Endothelial cell of umbilical vein (primary cell): ENCODE measurements at regions not wholly inside any gene's neighbourhood (a gene's known extent, or its start where the extent isn't known, plus 50 kb on each side); places are given as distances from the start of the nearest gene placed in this dataset.

Experiments used
- EZH2 ChIP-seq: IDR thresholded peaks from 2 replicates; pipeline ENCODE4 v1.6.1; 2012; ENCODE audit warnings: borderline replicate concordance, low read depth, mild to moderate bottlenecking, moderate library complexity, low read length, inconsistent platforms; ENCODE audit not compliant: severe bottlenecking
- JUN ChIP-seq: IDR thresholded peaks from 2 replicates; pipeline ENCODE4 v1.6.1; 2011; ENCODE audit warnings: borderline replicate concordance, low read depth; ENCODE audit not compliant: insufficient read length, insufficient read depth
- POLR2A ChIP-seq: IDR thresholded peaks from 2 replicates; pipeline ENCODE4 v1.6.1; 2012; ENCODE audit warnings: low read depth, mild to moderate bottlenecking, control low read depth, low read length
- POLR2AphosphoS5 ChIP-seq: IDR thresholded peaks from 2 replicates; pipeline ENCODE4 v1.6.1; 2012; ENCODE audit warnings: low read depth, mild to moderate bottlenecking, control low read depth, low read length, moderate library complexity; ENCODE audit not compliant: insufficient read depth
- TF ChIP-seq, protein P1 (sequence below), 2 donors: IDR thresholded peaks; 1 replicate in 1 of 2; 2 replicates in 1 of 2; pipeline ENCODE4 v1.5.1; 2011; ENCODE audit warnings: low read length in 2 of 2, mild to moderate bottlenecking in 2 of 2, moderate library complexity in 2 of 2, control low read depth in 1 of 2, inconsistent platforms in 1 of 2, low read depth in 1 of 2; ENCODE audit not compliant: insufficient read depth in 1 of 2; ENCODE audit errors: extremely low read depth in 1 of 2
- TF ChIP-seq, protein P2 (sequence below): IDR thresholded peaks from 2 replicates; pipeline ENCODE4 v1.6.1; 2011; ENCODE audit not compliant: insufficient read depth, insufficient read length

DNA sequence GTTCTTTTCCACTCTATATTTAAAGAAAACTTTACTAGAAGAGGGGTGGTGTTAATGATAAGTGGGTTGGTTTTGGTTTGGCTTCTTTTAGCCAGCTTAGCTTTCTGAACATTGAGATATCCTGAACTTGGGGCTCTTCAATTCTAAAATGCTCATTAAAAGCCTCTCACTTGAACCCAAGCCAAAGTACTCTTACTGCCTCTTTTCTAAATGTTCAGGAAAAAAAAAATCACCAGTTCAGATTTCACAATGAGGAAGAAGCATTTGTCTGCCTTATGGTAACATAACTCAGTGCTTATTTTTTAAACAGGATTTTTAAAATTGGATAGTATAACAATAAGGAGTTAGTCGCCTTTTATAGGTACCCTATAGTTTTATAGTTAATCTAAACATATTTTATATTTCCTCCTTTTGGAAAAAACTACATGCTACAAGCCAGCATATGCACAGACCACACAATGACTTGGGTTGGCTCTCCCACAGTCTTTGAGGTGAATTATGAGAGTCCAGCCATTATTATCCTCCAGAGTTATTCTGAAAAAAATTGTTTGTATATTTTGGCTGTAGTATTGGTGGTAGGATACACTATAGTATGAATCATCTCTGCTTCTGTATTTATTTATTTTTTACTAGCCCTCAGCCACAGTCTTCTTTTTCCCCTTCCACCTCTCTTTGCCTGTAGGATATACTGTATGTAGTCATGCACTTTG, 195.5 kb upstream of the TMPO start:
- TF ChIP-seq, protein P1, sequence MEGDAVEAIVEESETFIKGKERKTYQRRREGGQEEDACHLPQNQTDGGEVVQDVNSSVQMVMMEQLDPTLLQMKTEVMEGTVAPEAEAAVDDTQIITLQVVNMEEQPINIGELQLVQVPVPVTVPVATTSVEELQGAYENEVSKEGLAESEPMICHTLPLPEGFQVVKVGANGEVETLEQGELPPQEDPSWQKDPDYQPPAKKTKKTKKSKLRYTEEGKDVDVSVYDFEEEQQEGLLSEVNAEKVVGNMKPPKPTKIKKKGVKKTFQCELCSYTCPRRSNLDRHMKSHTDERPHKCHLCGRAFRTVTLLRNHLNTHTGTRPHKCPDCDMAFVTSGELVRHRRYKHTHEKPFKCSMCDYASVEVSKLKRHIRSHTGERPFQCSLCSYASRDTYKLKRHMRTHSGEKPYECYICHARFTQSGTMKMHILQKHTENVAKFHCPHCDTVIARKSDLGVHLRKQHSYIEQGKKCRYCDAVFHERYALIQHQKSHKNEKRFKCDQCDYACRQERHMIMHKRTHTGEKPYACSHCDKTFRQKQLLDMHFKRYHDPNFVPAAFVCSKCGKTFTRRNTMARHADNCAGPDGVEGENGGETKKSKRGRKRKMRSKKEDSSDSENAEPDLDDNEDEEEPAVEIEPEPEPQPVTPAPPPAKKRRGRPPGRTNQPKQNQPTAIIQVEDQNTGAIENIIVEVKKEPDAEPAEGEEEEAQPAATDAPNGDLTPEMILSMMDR (IDR thresholded peaks at IDR 0.05; ENCODE audit: extremely low read depth in 1 of 2, insufficient read depth in 1 of 2, low read depth in 1 of 2, low read length in 2 of 2) = no peak
- TF ChIP-seq POLR2A (no peak), EZH2 (no peak), JUN (no peak), POLR2AphosphoS5 (no peak)
- TF ChIP-seq, protein P2, sequence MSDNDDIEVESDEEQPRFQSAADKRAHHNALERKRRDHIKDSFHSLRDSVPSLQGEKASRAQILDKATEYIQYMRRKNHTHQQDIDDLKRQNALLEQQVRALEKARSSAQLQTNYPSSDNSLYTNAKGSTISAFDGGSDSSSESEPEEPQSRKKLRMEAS = no peak
